SJCRH30 (cell line): ENCODE measurements at regions not wholly inside any gene's neighbourhood (a gene's known extent, or its start where the extent isn't known, plus 50 kb on each side); places are given as distances from the start of the nearest gene placed in this dataset.
"Not testable (repeated sequence)": the region's sequence is repeated elsewhere in the genome, so short reads cannot be mapped to it uniquely, and the experiment has no call there.

ENCODE experiments used
- DNase-seq, 2 experiments: peaks; one replicate each; pipeline ENCODE4 v3.0.0-alpha.2; 2015 to 2020
- H3K27ac ChIP-seq: fragments of 250-450 bp; sonication (Bioruptor Pico); 2 replicates; pipeline ENCODE4 v1.5.1; 2020; ENCODE audit warnings: mild to moderate bottlenecking, moderate library complexity
- H3K27me3 ChIP-seq: fragments of 250-450 bp; sonication (Bioruptor Pico); 2 replicates; pipeline ENCODE4 v1.5.1; 2020; ENCODE audit warnings: mild to moderate bottlenecking, moderate library complexity
- H3K36me3 ChIP-seq: fragments of 250-450 bp; sonication (Bioruptor Pico); 2 replicates; pipeline ENCODE4 v1.5.1; 2020; ENCODE audit warnings: mild to moderate bottlenecking, moderate library complexity
- H3K4me1 ChIP-seq: fragments of 250-450 bp; sonication (Bioruptor Pico); 2 replicates; pipeline ENCODE4 v1.5.1; 2020; ENCODE audit warnings: mild to moderate bottlenecking, moderate library complexity
- H3K4me3 ChIP-seq: fragments of 250-450 bp; sonication (Bioruptor Pico); 2 replicates; pipeline ENCODE4 v1.5.1; 2020; ENCODE audit warnings: mild to moderate bottlenecking, moderate library complexity
- H3K9me3 ChIP-seq: fragments of 250-450 bp; sonication (Bioruptor Pico); replicated peaks from 2 replicates; pipeline ENCODE4 v1.5.1; 2020; ENCODE audit warnings: mild to moderate bottlenecking, moderate library complexity

DNA sequence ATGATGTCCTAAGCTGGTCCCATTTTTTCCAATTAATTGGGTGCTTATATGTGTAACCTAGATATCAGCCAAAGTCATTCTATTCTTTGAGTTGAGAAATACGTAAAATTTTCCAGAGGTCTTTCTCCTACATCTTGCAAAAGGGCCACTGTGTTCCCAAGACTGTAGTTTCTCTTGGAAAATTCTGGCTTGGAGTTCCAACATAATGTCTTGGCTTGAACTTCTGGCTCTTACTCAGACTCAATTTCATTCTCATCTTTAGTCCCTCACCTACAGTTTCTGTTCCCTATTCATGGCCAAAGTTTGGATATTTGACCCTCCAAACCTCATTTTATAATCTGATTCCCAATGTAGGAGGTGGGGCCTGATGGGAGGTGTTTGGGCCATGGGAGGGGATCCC, 201.4 kb upstream of the ARHGEF26 start:
- no peaks in the 10 kb centered on the region for H3K36me3 ChIP-seq
- no peaks in the 10 kb centered on the region for H3K9me3 ChIP-seq
- no peak for DNase-seq
- H3K27ac ChIP-seq, result no peak overlapping the region
- no peak overlapping the region for H3K4me3 ChIP-seq
- H3K27me3 ChIP-seq, result no peaks in the 10 kb centered on the region
- H3K4me1 ChIP-seq, result no peaks in the 10 kb centered on the region

GRCh38 chr3:153921826-153922225, 199.4 kb upstream of the ARHGEF26 start:
- H3K27ac ChIP-seq, result no peak overlapping the region
- DNase-seq, result no peak
- H3K9me3 ChIP-seq, result no peaks in the 10 kb centered on the region
- H3K36me3 ChIP-seq, result no peaks in the 10 kb centered on the region
- no peaks in the 10 kb centered on the region for H3K4me1 ChIP-seq
- H3K27me3 ChIP-seq, result no peaks in the 10 kb centered on the region
- H3K4me3 ChIP-seq, result no peak overlapping the region

DNA sequence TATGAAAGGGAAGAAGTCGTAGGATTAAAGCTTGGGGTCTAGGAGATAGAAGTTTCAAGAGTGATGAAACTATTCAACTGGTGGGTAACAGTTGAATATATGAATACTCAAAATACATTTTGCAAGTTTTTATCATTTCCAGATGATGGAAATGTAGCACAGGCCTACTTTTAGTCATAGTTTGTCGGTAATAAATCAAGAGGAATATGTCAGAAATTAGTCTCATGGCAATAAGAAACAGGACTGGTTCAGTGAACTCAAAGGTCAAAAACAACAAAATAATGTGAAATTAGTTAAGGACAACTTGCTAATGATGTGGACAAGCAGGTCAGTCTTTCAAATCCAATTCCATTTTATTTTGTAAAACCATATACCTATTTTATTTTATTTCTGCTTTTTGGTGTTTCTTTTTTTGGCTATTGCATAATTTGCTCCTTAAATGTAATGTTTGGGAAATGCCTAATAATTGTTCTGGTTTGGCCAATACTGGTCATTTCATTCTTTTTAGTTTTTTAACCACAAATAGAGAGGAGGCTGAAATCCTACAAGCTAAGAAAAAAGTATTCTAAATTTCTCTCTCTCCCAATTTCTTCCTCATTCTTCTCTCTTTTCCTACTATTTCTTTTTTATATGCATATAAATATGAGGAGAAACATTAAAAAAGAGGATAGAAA, 195.2 kb upstream of the ARHGEF26 start:
- no peaks in the 10 kb centered on the region for H3K9me3 ChIP-seq
- H3K27me3 ChIP-seq, result no peaks in the 10 kb centered on the region
- no peak overlapping the region for H3K4me3 ChIP-seq
- no peak overlapping the region for H3K27ac ChIP-seq
- no peaks in the 10 kb centered on the region for H3K4me1 ChIP-seq
- DNase-seq, result no peak
- H3K36me3 ChIP-seq, result no peaks in the 10 kb centered on the region

DNA sequence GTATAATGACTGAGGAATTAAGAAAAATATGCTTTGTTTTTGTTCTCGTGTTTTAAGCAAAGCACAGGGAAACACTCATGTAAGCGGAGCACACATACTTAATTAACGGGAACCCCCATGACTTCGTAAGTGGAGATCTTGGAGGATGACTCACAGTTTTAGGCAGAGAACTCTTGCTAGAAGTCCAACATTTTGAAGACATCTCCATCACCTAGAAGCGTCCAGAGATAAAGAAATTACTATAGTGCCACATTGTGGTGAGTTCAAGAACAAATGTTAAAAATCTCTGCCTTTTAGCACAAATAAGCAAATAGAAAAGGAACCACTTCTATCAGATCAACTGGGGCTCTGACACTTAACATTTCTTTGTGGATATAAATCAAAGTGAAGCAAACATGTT, 194.1 kb upstream of the ARHGEF26 start:
- H3K4me1 ChIP-seq, result no peaks in the 10 kb centered on the region
- H3K9me3 ChIP-seq, result no peaks in the 10 kb centered on the region
- no peaks in the 10 kb centered on the region for H3K36me3 ChIP-seq
- no peak overlapping the region for H3K27ac ChIP-seq
- H3K4me3 ChIP-seq, result no peak overlapping the region
- H3K27me3 ChIP-seq, result no peaks in the 10 kb centered on the region
- DNase-seq, result peak in 1 of 2 experiments; percentile 47

- Histone ChIP-seq H3K9me3 (no peaks in the 10 kb centered on the region), H3K4me3 (no peak overlapping the region), H3K27me3 (no peaks in the 10 kb centered on the region), H3K4me1 (no peaks in the 10 kb centered on the region), H3K36me3 (no peaks in the 10 kb centered on the region), H3K27ac (no peak overlapping the region)
- DNase-seq, result no peak
Measured at GRCh38 chr3:153928851-153929250, 192.3 kb upstream of the ARHGEF26 start.

DNA sequence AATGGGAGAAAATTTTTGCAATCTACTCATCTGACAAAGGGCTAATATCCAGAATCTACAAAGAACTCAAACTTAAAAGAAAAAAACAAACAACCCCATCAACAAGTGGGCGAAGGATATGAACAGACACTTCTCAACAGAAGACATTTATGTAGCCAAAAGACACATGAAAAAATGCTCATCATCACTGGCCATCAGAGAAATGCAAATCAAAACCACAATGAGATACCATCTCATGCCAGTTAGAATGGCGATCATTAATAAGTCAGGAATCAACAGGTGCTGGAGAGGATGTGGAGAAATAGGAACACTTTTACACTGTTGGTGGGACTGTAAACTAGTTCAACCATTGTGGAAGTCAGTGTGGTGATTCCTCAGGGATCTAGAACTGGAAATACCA, 187.7 kb upstream of the ARHGEF26 start:
- DNase-seq, H3K27me3 ChIP-seq, H3K9me3 ChIP-seq, H3K27ac ChIP-seq, H3K4me3 ChIP-seq, H3K4me1 ChIP-seq, H3K36me3 ChIP-seq: not testable (repeated sequence)

GRCh38 chr3:153944084-153944483, 177.1 kb upstream of the ARHGEF26 start:
- Histone ChIP-seq H3K27ac (no peak overlapping the region), H3K4me1 (no peaks in the 10 kb centered on the region), H3K36me3 (no peaks in the 10 kb centered on the region), H3K4me3 (no peak overlapping the region), H3K9me3 (no peaks in the 10 kb centered on the region), H3K27me3 (no peaks in the 10 kb centered on the region)
- DNase-seq, result no peak

GRCh38 chr3:153951276-153951675, 169.9 kb upstream of the ARHGEF26 start:
- no peaks in the 10 kb centered on the region for H3K27me3 ChIP-seq
- H3K27ac ChIP-seq, result no peak overlapping the region
- H3K4me3 ChIP-seq, result no peak overlapping the region
- DNase-seq, result no peak
- no peaks in the 10 kb centered on the region for H3K9me3 ChIP-seq
- H3K36me3 ChIP-seq, result no peaks in the 10 kb centered on the region
- no peaks in the 10 kb centered on the region for H3K4me1 ChIP-seq

DNA sequence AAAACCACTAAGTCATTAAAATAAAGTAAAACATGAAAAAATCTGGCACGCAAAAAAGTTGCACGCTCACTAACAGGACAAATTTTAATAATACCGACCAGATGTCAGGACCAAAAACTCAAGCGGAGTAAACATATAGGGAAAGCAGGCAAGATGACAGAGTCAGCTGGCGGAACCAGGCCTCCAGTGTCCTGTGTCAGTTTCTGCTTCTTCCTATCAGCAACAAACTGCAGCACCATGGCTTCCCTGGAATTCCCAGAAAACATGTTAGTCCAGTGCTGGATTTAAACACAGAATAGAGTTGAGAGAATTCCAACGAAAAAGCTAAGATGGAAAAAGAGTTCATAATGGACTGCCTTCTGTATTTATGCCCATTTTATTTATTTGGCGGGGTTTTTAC, 169.1 kb upstream of the ARHGEF26 start:
- DNase-seq, result no peak
- Histone ChIP-seq H3K4me3 (no peak overlapping the region), H3K27ac (no peak overlapping the region), H3K36me3 (no peaks in the 10 kb centered on the region), H3K9me3 (no peaks in the 10 kb centered on the region), H3K27me3 (no peaks in the 10 kb centered on the region), H3K4me1 (no peaks in the 10 kb centered on the region)

- DNase-seq, result no peak
- no peak overlapping the region for H3K27ac ChIP-seq
- H3K4me3 ChIP-seq, result no peak overlapping the region
- no peaks in the 10 kb centered on the region for H3K36me3 ChIP-seq
- peaks cover 2% of the 10 kb centered on the region; the same call in 1 of the 2 replicates for H3K4me1 ChIP-seq
- H3K9me3 ChIP-seq, result no peaks in the 10 kb centered on the region
- H3K27me3 ChIP-seq, result no peaks in the 10 kb centered on the region
Measured at GRCh38 chr3:153956613-153957012, 164.6 kb upstream of the ARHGEF26 start.

DNA sequence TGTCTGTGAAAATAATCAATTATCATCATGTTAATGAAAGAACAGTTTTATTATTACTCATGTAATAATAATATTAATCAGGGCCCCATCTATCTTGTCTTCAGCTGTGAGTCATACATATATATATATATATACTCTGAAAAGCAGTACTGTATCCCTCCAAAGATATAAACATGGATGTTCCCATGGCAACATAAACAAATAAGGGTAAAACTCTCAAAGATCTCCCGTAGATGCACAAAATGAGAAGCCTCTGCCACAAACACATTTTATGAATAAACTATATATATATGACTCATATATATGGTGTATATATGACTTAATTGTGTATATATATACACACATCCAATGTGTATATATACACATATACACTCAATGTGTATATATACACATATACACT, 163.8 kb upstream of the ARHGEF26 start:
- Histone ChIP-seq H3K4me1 (peaks cover 2% of the 10 kb centered on the region; the same call in 1 of the 2 replicates), H3K36me3 (no peaks in the 10 kb centered on the region), H3K4me3 (no peak overlapping the region), H3K27ac (no peak overlapping the region), H3K27me3 (no peaks in the 10 kb centered on the region), H3K9me3 (no peaks in the 10 kb centered on the region)
- DNase-seq, result no peak

GRCh38 chr3:153958635-153959595, 162.3 kb upstream of the ARHGEF26 start:
- Histone ChIP-seq H3K27me3 (no peaks in the 10 kb centered on the region), H3K36me3 (no peaks in the 10 kb centered on the region), H3K27ac (no peak overlapping the region), H3K4me3 (no peak overlapping the region), H3K4me1 (peaks cover 2% of the 10 kb centered on the region; the same call in 1 of the 2 replicates), H3K9me3 (no peaks in the 10 kb centered on the region)
- no peak for DNase-seq

- Histone ChIP-seq H3K9me3 (no peaks in the 10 kb centered on the region), H3K4me3 (no peak overlapping the region), H3K36me3 (no peaks in the 10 kb centered on the region), H3K4me1 (peaks cover 2% of the 10 kb centered on the region; the same call in 1 of the 2 replicates), H3K27me3 (no peaks in the 10 kb centered on the region), H3K27ac (no peak overlapping the region)
- DNase-seq, result no peak
Measured at GRCh38 chr3:153960458-153961074, 160.6 kb upstream of the ARHGEF26 start.

GRCh38 chr3:153961494-153961893, 159.7 kb upstream of the ARHGEF26 start:
- Histone ChIP-seq H3K4me3 (no peak overlapping the region), H3K36me3 (no peaks in the 10 kb centered on the region), H3K9me3 (no peaks in the 10 kb centered on the region), H3K4me1 (peaks cover 2% of the 10 kb centered on the region; the same call in 1 of the 2 replicates), H3K27ac (no peak overlapping the region), H3K27me3 (no peaks in the 10 kb centered on the region)
- DNase-seq, result peak; percentile 31 to 68

- no peaks in the 10 kb centered on the region for H3K36me3 ChIP-seq
- H3K9me3 ChIP-seq, result no peaks in the 10 kb centered on the region
- H3K27me3 ChIP-seq, result no peaks in the 10 kb centered on the region
- no peak for DNase-seq
- H3K4me1 ChIP-seq, result peaks cover 2% of the 10 kb centered on the region; the same call in 1 of the 2 replicates
- H3K27ac ChIP-seq, result no peak overlapping the region
- no peak overlapping the region for H3K4me3 ChIP-seq
Measured at GRCh38 chr3:153963012-153963411, 158.2 kb upstream of the ARHGEF26 start.
